ENCODE measurements at regions not wholly inside any gene's neighbourhood (a gene's known extent, or its start where the extent isn't known, plus 50 kb on each side); places are given as distances from the start of the nearest gene placed in this dataset.
A peak's percentile ranks its signal among the peaks of the same experiment; 100 is the strongest.

GRCh38 chr17:34519282-34519681 is 60.1 kb upstream of the TMEM132E start:
- H3K9me3 ChIP-seq (ENCODE audit: insufficient read depth, low read length), result no peaks in the 10 kb centered on the region
- peaks cover 53% of the 10 kb centered on the region for H3K27me3 ChIP-seq (ENCODE audit: low read depth, low read length)
- no peaks in the 10 kb centered on the region for H3K4me1 ChIP-seq (ENCODE audit: low read length)
- H3K9ac ChIP-seq (ENCODE audit: low read length), result no peak overlapping the region
- no peak overlapping the region for H3K4me2 ChIP-seq (ENCODE audit: low read length)
- no peaks in the 10 kb centered on the region for H4K20me1 ChIP-seq (ENCODE audit: insufficient read depth, low read length)
- no peaks in the 10 kb centered on the region for H3K79me2 ChIP-seq (ENCODE audit: low read length)
- no peak overlapping the region for H3K27ac ChIP-seq (ENCODE audit: low read length)
- H2AFZ ChIP-seq (ENCODE audit: low read depth, low read length), result no peak overlapping the region
- no peaks in the 10 kb centered on the region for H3K36me3 ChIP-seq (replicated peaks; ENCODE audit: low read depth, low read length)
- H3K4me3 ChIP-seq (ENCODE audit: low read length), result no peak overlapping the region
- no peak for TF ChIP-seq EZH2phosphoT487 (IDR thresholded peaks at IDR 0.05; ENCODE audit: low read depth)
- TF ChIP-seq CTCF (IDR thresholded peaks at IDR 0.05; ENCODE audit: low read depth, low read length), result peak; percentile 74

DNA sequence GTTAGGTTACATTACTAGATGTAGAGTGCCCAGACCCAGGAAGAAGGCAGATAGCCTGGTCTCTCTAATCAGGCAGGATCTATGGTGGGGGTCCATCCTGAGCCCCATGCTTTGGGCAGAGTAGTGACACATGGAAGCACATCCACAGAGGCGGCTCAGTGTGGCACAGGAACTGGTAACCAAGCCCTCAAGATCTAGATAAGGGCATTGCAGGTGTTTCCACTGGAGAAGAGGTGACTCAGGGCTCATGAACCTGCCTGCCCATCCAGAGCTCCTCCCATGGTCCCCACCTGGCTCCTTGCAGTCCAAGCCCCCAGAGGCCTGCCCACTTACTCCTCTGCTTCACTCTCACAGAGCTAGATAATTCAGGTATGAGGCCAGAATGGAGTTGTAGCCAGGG is 62.0 kb upstream of the TMEM132E start:
- H3K4me2 ChIP-seq (ENCODE audit: low read length), result no peak overlapping the region
- no peaks in the 10 kb centered on the region for H3K4me1 ChIP-seq (ENCODE audit: low read length)
- no peaks in the 10 kb centered on the region for H4K20me1 ChIP-seq (ENCODE audit: insufficient read depth, low read length)
- no peaks in the 10 kb centered on the region for H3K9me3 ChIP-seq (ENCODE audit: insufficient read depth, low read length)
- peaks cover 62% of the 10 kb centered on the region for H3K27me3 ChIP-seq (ENCODE audit: low read depth, low read length)
- no peak overlapping the region for H3K4me3 ChIP-seq (ENCODE audit: low read length)
- H3K36me3 ChIP-seq (replicated peaks; ENCODE audit: low read depth, low read length), result no peaks in the 10 kb centered on the region
- no peaks in the 10 kb centered on the region for H3K79me2 ChIP-seq (ENCODE audit: low read length)
- no peak overlapping the region for H2AFZ ChIP-seq (ENCODE audit: low read depth, low read length)
- H3K27ac ChIP-seq (ENCODE audit: low read length), result no peak overlapping the region
- no peak overlapping the region for H3K9ac ChIP-seq (ENCODE audit: low read length)
- TF ChIP-seq EZH2phosphoT487 (IDR thresholded peaks at IDR 0.05; ENCODE audit: low read depth), result no peak
- TF ChIP-seq CTCF (IDR thresholded peaks at IDR 0.05; ENCODE audit: low read depth, low read length), result no peak

DNA sequence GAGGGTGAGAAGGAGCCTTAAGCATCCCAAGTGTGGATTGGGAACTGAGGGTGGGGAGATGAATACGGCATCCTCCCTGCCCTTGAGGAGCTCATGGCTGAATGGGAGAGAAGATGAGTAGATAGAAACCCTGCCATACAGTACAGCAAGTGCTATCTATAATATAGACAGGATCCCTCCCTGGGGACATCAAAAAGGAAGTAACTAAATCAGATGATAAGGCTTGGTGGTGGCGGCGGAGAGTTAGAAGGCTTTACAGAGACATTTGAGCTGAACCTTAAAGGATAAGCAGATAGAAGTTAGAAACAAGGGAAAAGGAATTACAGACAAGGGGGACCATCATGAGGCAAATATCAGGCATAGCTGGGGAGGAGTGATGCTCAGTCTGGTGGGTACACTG is 67.5 kb upstream of the TMEM132E start:
- H3K4me3 ChIP-seq (ENCODE audit: low read length), result no peak overlapping the region
- H3K9ac ChIP-seq (ENCODE audit: low read length), result no peak overlapping the region
- H3K79me2 ChIP-seq (ENCODE audit: low read length), result no peaks in the 10 kb centered on the region
- H4K20me1 ChIP-seq (ENCODE audit: insufficient read depth, low read length), result no peaks in the 10 kb centered on the region
- H3K27me3 ChIP-seq (ENCODE audit: low read depth, low read length), result peaks cover 81% of the 10 kb centered on the region
- H3K27ac ChIP-seq (ENCODE audit: low read length), result no peak overlapping the region
- TF ChIP-seq EZH2phosphoT487 (IDR thresholded peaks at IDR 0.05; ENCODE audit: low read depth) (no peak), CTCF (IDR thresholded peaks at IDR 0.05; ENCODE audit: low read depth, low read length) (no peak)
- H2AFZ ChIP-seq (ENCODE audit: low read depth, low read length), result no peak overlapping the region
- no peaks in the 10 kb centered on the region for H3K9me3 ChIP-seq (ENCODE audit: insufficient read depth, low read length)
- no peak overlapping the region for H3K4me2 ChIP-seq (ENCODE audit: low read length)
- H3K36me3 ChIP-seq (replicated peaks; ENCODE audit: low read depth, low read length), result no peaks in the 10 kb centered on the region
- no peaks in the 10 kb centered on the region for H3K4me1 ChIP-seq (ENCODE audit: low read length)

DNA sequence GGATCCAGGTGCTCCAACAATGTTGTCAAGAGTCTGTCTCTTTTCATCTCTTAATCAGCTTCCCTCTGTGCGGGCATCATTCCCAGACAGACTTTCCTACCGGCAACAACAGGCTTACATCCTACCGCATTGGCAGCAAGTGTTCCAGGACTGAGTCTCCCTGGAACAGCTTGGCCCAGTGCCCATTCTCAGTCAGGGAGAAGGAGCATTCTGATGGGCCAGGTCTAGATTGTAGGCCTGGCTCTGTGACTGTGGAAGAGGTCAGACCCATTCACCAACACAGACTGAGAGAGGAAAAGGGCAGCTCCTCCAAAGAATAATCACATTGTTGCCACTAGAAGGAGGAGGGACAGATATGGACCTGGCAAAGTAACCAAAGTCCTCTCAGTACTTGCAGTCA is 68.1 kb upstream of the TMEM132E start:
- Histone ChIP-seq H3K4me3 (ENCODE audit: low read length) (no peak overlapping the region), H3K4me2 (ENCODE audit: low read length) (no peak overlapping the region), H4K20me1 (ENCODE audit: insufficient read depth, low read length) (no peaks in the 10 kb centered on the region)

More for the DNA sequence above, 68.1 kb upstream of the TMEM132E start:
- Histone ChIP-seq H3K9ac (ENCODE audit: low read length) (no peak overlapping the region), H3K4me1 (ENCODE audit: low read length) (no peaks in the 10 kb centered on the region), H3K79me2 (ENCODE audit: low read length) (no peaks in the 10 kb centered on the region), H3K36me3 (replicated peaks; ENCODE audit: low read depth, low read length) (no peaks in the 10 kb centered on the region), H2AFZ (ENCODE audit: low read depth, low read length) (no peak overlapping the region), H3K27ac (ENCODE audit: low read length) (no peak overlapping the region), H3K27me3 (ENCODE audit: low read depth, low read length) (peaks cover 82% of the 10 kb centered on the region), H3K9me3 (ENCODE audit: insufficient read depth, low read length) (no peaks in the 10 kb centered on the region)
- TF ChIP-seq EZH2phosphoT487 (IDR thresholded peaks at IDR 0.05; ENCODE audit: low read depth) (no peak), CTCF (IDR thresholded peaks at IDR 0.05; ENCODE audit: low read depth, low read length) (no peak)

Data from OCI-LY3 (cell line).